ENCODE measurements at regions not wholly inside any gene's neighbourhood (a gene's known extent, or its start where the extent isn't known, plus 50 kb on each side); places are given as distances from the start of the nearest gene placed in this dataset.

GRCh38 chr12:124491856-124492420 is 75.5 kb downstream of the NCOR2 start:
- Histone ChIP-seq H3K9me3 (ENCODE audit: control insufficient read depth in 1 of 2, low read length in 2 of 2) (no peaks in the 10 kb centered on the region), H3K4me3 (ENCODE audit: low read length in 2 of 2) (no peak overlapping the region), H3K36me3 (ENCODE audit: insufficient read depth, low read length) (no peaks in the 10 kb centered on the region), H3K4me1 (ENCODE audit: insufficient read depth, low read length) (peaks cover 16% of the 10 kb centered on the region), H3K27ac (ENCODE audit: low read depth, low read length) (no peak overlapping the region), H3K27me3 (ENCODE audit: insufficient read depth, low read length) (no peaks in the 10 kb centered on the region)
- Mint-ChIP-seq H3K9me3 (no peaks in the 10 kb centered on the region), H3K4me1 (peaks cover 19 to 49% (median 33%) of the 10 kb centered on the region in 4 donors), H3K4me3 (no peak overlapping the region), H3K36me3 (peaks cover 0 to 26% of the 10 kb centered on the region in 2 donors), H3K27ac (peak overlapping the region in 1 of 7 donors; percentile 17), H3K27me3 (no peaks in the 10 kb centered on the region)
- intact Hi-C loops (cut with micrococcal nuclease): no loop called here
- peak in 1 of 5 donors; percentile 8 for DNase-seq
- ChIA-PET CTCF (ENCODE audit: partially characterized antibody) (no interaction called here), POLR2A (ENCODE audit: partially characterized antibody) (no interaction called here)

- Histone ChIP-seq H3K4me1 (ENCODE audit: insufficient read depth, low read length) (peaks cover 16% of the 10 kb centered on the region), H3K36me3 (ENCODE audit: insufficient read depth, low read length) (no peaks in the 10 kb centered on the region), H3K4me3 (ENCODE audit: low read length in 2 of 2) (no peak overlapping the region), H3K27ac (ENCODE audit: low read depth, low read length) (no peak overlapping the region), H3K27me3 (ENCODE audit: insufficient read depth, low read length) (no peaks in the 10 kb centered on the region), H3K9me3 (ENCODE audit: control insufficient read depth in 1 of 2, low read length in 2 of 2) (no peaks in the 10 kb centered on the region)
- no peaks in the 10 kb centered on the region for H3K9me3 Mint-ChIP-seq
- H3K27ac Mint-ChIP-seq: peak overlapping the region in 4 of 7 donors; percentile 17 to 74 (median 44)
- DNase-seq: no peak
- H3K36me3 Mint-ChIP-seq: peaks cover 0 to 26% of the 10 kb centered on the region in 2 donors
- H3K27me3 Mint-ChIP-seq: no peaks in the 10 kb centered on the region
- ChIA-PET POLR2A (ENCODE audit: partially characterized antibody) (no interaction called here), CTCF (ENCODE audit: partially characterized antibody) (interaction anchor here (2.7 kb wide), 1 partner anchor 25 kb away, joined by 7 read pairs; no protein-coding TSS in a partner anchor)
- peaks cover 17 to 46% (median 30%) of the 10 kb centered on the region in 4 donors for H3K4me1 Mint-ChIP-seq
- intact Hi-C loops (cut with micrococcal nuclease): no loop called here
- no peak overlapping the region for H3K4me3 Mint-ChIP-seq
These were observed 76.1 kb downstream of the NCOR2 start for GRCh38 chr12:124491310-124491709.

GRCh38 chr12:124490584-124491305 is 76.7 kb downstream of the NCOR2 start:
- no peaks in the 10 kb centered on the region for H3K36me3 ChIP-seq (ENCODE audit: insufficient read depth, low read length)
- peaks cover 16% of the 10 kb centered on the region for H3K4me1 ChIP-seq (ENCODE audit: insufficient read depth, low read length)
- DNase-seq: peak in 1 of 5 donors; percentile 12
- Mint-ChIP-seq H3K27ac (peak overlapping the region in 1 of 7 donors; percentile 66), H3K4me1 (peaks cover 17 to 40% (median 28%) of the 10 kb centered on the region in 4 donors), H3K27me3 (no peaks in the 10 kb centered on the region), H3K36me3 (peaks cover 0 to 29% of the 10 kb centered on the region in 2 donors), H3K4me3 (no peak overlapping the region), H3K9me3 (no peaks in the 10 kb centered on the region)
- intact Hi-C loops (cut with micrococcal nuclease): no loop called here
- ChIA-PET POLR2A (ENCODE audit: partially characterized antibody) (no interaction called here), CTCF (ENCODE audit: partially characterized antibody) (interaction anchor here (2.7 kb wide), 1 partner anchor 25 kb away, joined by 7 read pairs; no protein-coding TSS in a partner anchor)
- no peak overlapping the region for H3K27ac ChIP-seq (ENCODE audit: low read depth, low read length)
- no peaks in the 10 kb centered on the region for H3K9me3 ChIP-seq (ENCODE audit: control insufficient read depth in 1 of 2, low read length in 2 of 2)
- no peak overlapping the region for H3K4me3 ChIP-seq (ENCODE audit: low read length in 2 of 2)
- H3K27me3 ChIP-seq (ENCODE audit: insufficient read depth, low read length): no peaks in the 10 kb centered on the region

- ChIA-PET POLR2A (ENCODE audit: partially characterized antibody) (no interaction called here), CTCF (ENCODE audit: partially characterized antibody) (interaction anchor here (2.7 kb wide), 1 partner anchor 24 kb away, joined by 7 read pairs; no protein-coding TSS in a partner anchor)
- Histone ChIP-seq H3K4me1 (ENCODE audit: insufficient read depth, low read length) (peaks cover 14% of the 10 kb centered on the region), H3K27ac (ENCODE audit: low read depth, low read length) (no peak overlapping the region), H3K4me3 (ENCODE audit: low read length in 2 of 2) (no peak overlapping the region), H3K27me3 (ENCODE audit: insufficient read depth, low read length) (no peaks in the 10 kb centered on the region), H3K9me3 (ENCODE audit: control insufficient read depth in 1 of 2, low read length in 2 of 2) (no peaks in the 10 kb centered on the region), H3K36me3 (ENCODE audit: insufficient read depth, low read length) (no peaks in the 10 kb centered on the region)
- H3K27me3 Mint-ChIP-seq: no peaks in the 10 kb centered on the region
- H3K27ac Mint-ChIP-seq: peak overlapping the region in 2 of 7 donors; percentile 36 to 57
- H3K4me3 Mint-ChIP-seq: no peak overlapping the region
- intact Hi-C loops (cut with micrococcal nuclease): no loop called here
- peaks cover 14 to 35% (median 24%) of the 10 kb centered on the region in 4 donors for H3K4me1 Mint-ChIP-seq
- H3K9me3 Mint-ChIP-seq: no peaks in the 10 kb centered on the region
- peak in 1 of 5 donors; percentile 3 for DNase-seq
- peaks cover 2 to 27% of the 10 kb centered on the region in 2 donors for H3K36me3 Mint-ChIP-seq
These were observed 77.4 kb downstream of the NCOR2 start for GRCh38 chr12:124489915-124490583.

GRCh38 chr12:124489220-124489619 is 78.2 kb downstream of the NCOR2 start:
- ChIA-PET POLR2A (ENCODE audit: partially characterized antibody) (no interaction called here), CTCF (ENCODE audit: partially characterized antibody) (interaction anchor here (2.7 kb wide), 1 partner anchor 23 kb away, joined by 7 read pairs; no protein-coding TSS in a partner anchor)
- Mint-ChIP-seq H3K36me3 (peaks cover 10 to 32% of the 10 kb centered on the region in 2 donors), H3K9me3 (no peaks in the 10 kb centered on the region), H3K27me3 (no peaks in the 10 kb centered on the region), H3K4me1 (peaks cover 9 to 35% (median 23%) of the 10 kb centered on the region in 4 donors), H3K4me3 (no peak overlapping the region), H3K27ac (peak overlapping the region in 3 of 7 donors; percentile 58 to 77 (median 68))
- H3K9me3 ChIP-seq (ENCODE audit: control insufficient read depth in 1 of 2, low read length in 2 of 2): no peaks in the 10 kb centered on the region
- no peak overlapping the region for H3K27ac ChIP-seq (ENCODE audit: low read depth, low read length)
- intact Hi-C loops (cut with micrococcal nuclease): no loop called here
- no peaks in the 10 kb centered on the region for H3K36me3 ChIP-seq (ENCODE audit: insufficient read depth, low read length)
- DNase-seq: peak in 1 of 5 donors; percentile 3
- peaks cover 6% of the 10 kb centered on the region for H3K4me1 ChIP-seq (ENCODE audit: insufficient read depth, low read length)
- H3K27me3 ChIP-seq (ENCODE audit: insufficient read depth, low read length): no peaks in the 10 kb centered on the region
- H3K4me3 ChIP-seq (ENCODE audit: low read length in 2 of 2): no peak overlapping the region

- ChIA-PET POLR2A (ENCODE audit: partially characterized antibody) (no interaction called here), CTCF (ENCODE audit: partially characterized antibody) (no interaction called here)
- Mint-ChIP-seq H3K4me1 (peaks cover 4 to 33% (median 21%) of the 10 kb centered on the region in 4 donors), H3K36me3 (peaks cover 14 to 32% of the 10 kb centered on the region in 2 donors), H3K9me3 (no peaks in the 10 kb centered on the region), H3K27me3 (no peaks in the 10 kb centered on the region), H3K27ac (peak overlapping the region in 3 of 7 donors; percentile 21 to 87 (median 57)), H3K4me3 (no peak overlapping the region)
- intact Hi-C loops (cut with micrococcal nuclease): no loop called here
- no peaks in the 10 kb centered on the region for H3K4me1 ChIP-seq (ENCODE audit: insufficient read depth, low read length)
- no peaks in the 10 kb centered on the region for H3K9me3 ChIP-seq (ENCODE audit: control insufficient read depth in 1 of 2, low read length in 2 of 2)
- H3K27ac ChIP-seq (ENCODE audit: low read depth, low read length): no peak overlapping the region
- no peaks in the 10 kb centered on the region for H3K36me3 ChIP-seq (ENCODE audit: insufficient read depth, low read length)
- H3K27me3 ChIP-seq (ENCODE audit: insufficient read depth, low read length): no peaks in the 10 kb centered on the region
- no peak for DNase-seq
- no peak overlapping the region for H3K4me3 ChIP-seq (ENCODE audit: low read length in 2 of 2)
These were observed 78.9 kb downstream of the NCOR2 start for GRCh38 chr12:124488520-124488919.

- POLR2A ChIA-PET (ENCODE audit: partially characterized antibody): no interaction called here
- H3K4me1 ChIP-seq (ENCODE audit: insufficient read depth, low read length): no peaks in the 10 kb centered on the region
- Mint-ChIP-seq H3K27me3 (no peaks in the 10 kb centered on the region), H3K4me3 (no peak overlapping the region), H3K27ac (peak overlapping the region in 4 of 7 donors; percentile 21 to 77 (median 54)), H3K4me1 (peaks cover 2 to 27% (median 19%) of the 10 kb centered on the region in 4 donors), H3K9me3 (no peaks in the 10 kb centered on the region), H3K36me3 (peaks cover 14 to 31% of the 10 kb centered on the region in 2 donors)
- H3K27me3 ChIP-seq (ENCODE audit: insufficient read depth, low read length): no peaks in the 10 kb centered on the region
- CTCF ChIA-PET (ENCODE audit: partially characterized antibody): no interaction called here
- intact Hi-C loops (cut with micrococcal nuclease): no loop called here
- DNase-seq: no peak
- no peak overlapping the region for H3K27ac ChIP-seq (ENCODE audit: low read depth, low read length)
- no peaks in the 10 kb centered on the region for H3K9me3 ChIP-seq (ENCODE audit: control insufficient read depth in 1 of 2, low read length in 2 of 2)
- no peak overlapping the region for H3K4me3 ChIP-seq (ENCODE audit: low read length in 2 of 2)
- H3K36me3 ChIP-seq (ENCODE audit: insufficient read depth, low read length): no peaks in the 10 kb centered on the region
These were observed 79.6 kb downstream of the NCOR2 start for GRCh38 chr12:124487834-124488165.
